GM21717 (cell line): ENCODE measurements at regions not wholly inside any gene's neighbourhood (a gene's known extent, or its start where the extent isn't known, plus 50 kb on each side); places are given as distances from the start of the nearest gene placed in this dataset.
"Not testable (repeated sequence)": the region's sequence is repeated elsewhere in the genome, so short reads cannot be mapped to it uniquely, and the experiment has no call there.

Experiments used
- ATAC-seq: cut with Tn5 transposase; IDR thresholded peaks from one replicate; pipeline ENCODE4 v1.9.1; 2021; ENCODE audit warnings: mild to moderate bottlenecking, moderate library complexity; ENCODE audit not compliant: unreplicated experiment

- ATAC-seq: no peak
Observed at GRCh38 chr2:173545364-173545763, 190.7 kb downstream of the CDCA7 start.

- no peak for ATAC-seq
Observed at GRCh38 chr2:173547499-173547898, 192.8 kb downstream of the CDCA7 start.

GRCh38 chr2:173550143-173550542, 195.5 kb downstream of the CDCA7 start:
- ATAC-seq: no peak

GRCh38 chr2:173552531-173552930, 197.9 kb downstream of the CDCA7 start:
- no peak for ATAC-seq

GRCh38 chr2:173553593-173553992, 198.9 kb downstream of the CDCA7 start:
- no peak for ATAC-seq

- no peak for ATAC-seq
Observed at GRCh38 chr2:173555833-173556232, 201.2 kb downstream of the CDCA7 start.

- ATAC-seq: no peak
Observed at GRCh38 chr2:173556816-173557215, 202.1 kb downstream of the CDCA7 start.

GRCh38 chr2:173557497-173557896, 202.8 kb downstream of the CDCA7 start:
- ATAC-seq: no peak

GRCh38 chr2:173567493-173567892, 212.8 kb downstream of the CDCA7 start:
- no peak for ATAC-seq

GRCh38 chr2:173568054-173568453, 213.4 kb downstream of the CDCA7 start:
- no peak for ATAC-seq

GRCh38 chr2:173571021-173571821, 216.5 kb downstream of the CDCA7 start:
- ATAC-seq: no peak

GRCh38 chr2:173571887-173572680, 217.4 kb downstream of the CDCA7 start:
- ATAC-seq: no peak

- no peak for ATAC-seq
Observed at GRCh38 chr2:173572848-173573247, 218.2 kb downstream of the CDCA7 start.

GRCh38 chr2:173573782-173574181, 219.1 kb downstream of the CDCA7 start:
- not testable (repeated sequence) for ATAC-seq

- no peak for ATAC-seq
Observed at GRCh38 chr2:173574324-173575112, 219.8 kb downstream of the CDCA7 start.

- no peak for ATAC-seq
Observed at GRCh38 chr2:173578404-173579107, 223.9 kb downstream of the CDCA7 start.

- no peak for ATAC-seq
Observed at GRCh38 chr2:173580351-173580750, 225.7 kb downstream of the CDCA7 start.

- ATAC-seq: no peak
Observed at GRCh38 chr2:173580956-173581355, 226.3 kb downstream of the CDCA7 start.

- no peak for ATAC-seq
Observed at GRCh38 chr2:173583196-173583595, 228.5 kb downstream of the CDCA7 start.

GRCh38 chr2:173584000-173584399, 229.3 kb downstream of the CDCA7 start:
- no peak for ATAC-seq
